ENCODE measurements at regions not wholly inside any gene's neighbourhood (a gene's known extent, or its start where the extent isn't known, plus 50 kb on each side); places are given as distances from the start of the nearest gene placed in this dataset.

- TF ChIP-seq CTCF (IDR thresholded peaks at IDR 0.05; ENCODE audit: control insufficient read depth, insufficient read depth, low read depth, low read length, missing control alignments) = no peak
- DNase-seq (ENCODE audit: low read depth) = no peak
- H3K4me3 ChIP-seq (ENCODE audit: control insufficient read depth, low read depth, low read length) = no peak overlapping the region
Observed at GRCh38 chr4:119684463-119684862, 55.9 kb upstream of the PDE5A start.

GRCh38 chr4:119683518-119683917 lies 54.9 kb upstream of the PDE5A start:
- no peak overlapping the region for H3K4me3 ChIP-seq (ENCODE audit: control insufficient read depth, low read depth, low read length)
- no peak for TF ChIP-seq CTCF (IDR thresholded peaks at IDR 0.05; ENCODE audit: control insufficient read depth, insufficient read depth, low read depth, low read length, missing control alignments)

GRCh38 chr4:119682099-119682498 lies 53.5 kb upstream of the PDE5A start:
- DNase-seq (ENCODE audit: low read depth) = no peak
- TF ChIP-seq CTCF (IDR thresholded peaks at IDR 0.05; ENCODE audit: control insufficient read depth, insufficient read depth, low read depth, low read length, missing control alignments) = no peak

More at GRCh38 chr4:119683518-119683917, 54.9 kb upstream of the PDE5A start:
- no peak for DNase-seq (ENCODE audit: low read depth)

GRCh38 chr4:119679251-119679650 lies 50.6 kb upstream of the PDE5A start:
- DNase-seq (ENCODE audit: low read depth) = no peak
- no peak for TF ChIP-seq CTCF (IDR thresholded peaks at IDR 0.05; ENCODE audit: control insufficient read depth, insufficient read depth, low read depth, low read length, missing control alignments)
- no peak overlapping the region for H3K4me3 ChIP-seq (ENCODE audit: control insufficient read depth, low read depth, low read length)

More at GRCh38 chr4:119682099-119682498, 53.5 kb upstream of the PDE5A start:
- H3K4me3 ChIP-seq (ENCODE audit: control insufficient read depth, low read depth, low read length) = no peak overlapping the region

- DNase-seq (ENCODE audit: low read depth) = no peak
- H3K4me3 ChIP-seq (ENCODE audit: control insufficient read depth, low read depth, low read length) = no peak overlapping the region; the same call in 1 of the 2 replicates
Observed at GRCh38 chr4:119678761-119679160, 50.2 kb upstream of the PDE5A start.

More at GRCh38 chr4:119678761-119679160, 50.2 kb upstream of the PDE5A start:
- TF ChIP-seq CTCF (IDR thresholded peaks at IDR 0.05; ENCODE audit: control insufficient read depth, insufficient read depth, low read depth, low read length, missing control alignments) = no peak
